ENCODE measurements at regions not wholly inside any gene's neighbourhood (a gene's known extent, or its start where the extent isn't known, plus 50 kb on each side); places are given as distances from the start of the nearest gene placed in this dataset.
A peak's percentile ranks its signal among the peaks of the same experiment; 100 is the strongest.
"Not testable (repeated sequence)": the region's sequence is repeated elsewhere in the genome, so short reads cannot be mapped to it uniquely, and the experiment has no call there.

- DNase-seq: no peak
Observed at GRCh38 chr4:135429528-135429927, 1227.9 kb upstream of the PABPC4L start.

- no peak for DNase-seq
Observed at GRCh38 chr4:135418353-135418752, 1216.8 kb upstream of the PABPC4L start.

GRCh38 chr4:135412213-135412612 is 1210.6 kb upstream of the PABPC4L start:
- DNase-seq: no peak

- DNase-seq: no peak
Observed at GRCh38 chr4:135411251-135411650, 1209.7 kb upstream of the PABPC4L start.

- not testable (repeated sequence) for DNase-seq
Observed at GRCh38 chr4:135409261-135409660, 1207.7 kb upstream of the PABPC4L start.

- DNase-seq: no peak
Observed at GRCh38 chr4:135408109-135408508, 1206.5 kb upstream of the PABPC4L start.

- DNase-seq: not testable (repeated sequence)
Observed at GRCh38 chr4:135406597-135406996, 1205.0 kb upstream of the PABPC4L start.

GRCh38 chr4:135385830-135386581 is 1184.4 kb upstream of the PABPC4L start:
- DNase-seq: no peak

- DNase-seq: no peak
Observed at GRCh38 chr4:135383356-135384288, 1182.0 kb upstream of the PABPC4L start.

GRCh38 chr4:135382280-135382959 is 1180.8 kb upstream of the PABPC4L start:
- DNase-seq: no peak

GRCh38 chr4:135372131-135372530 is 1170.5 kb upstream of the PABPC4L start:
- no peak for DNase-seq

GRCh38 chr4:135371137-135371536 is 1169.5 kb upstream of the PABPC4L start:
- DNase-seq: peak in 1 of 2 donors; percentile 5

- DNase-seq: no peak
Observed at GRCh38 chr4:135368831-135369230, 1167.2 kb upstream of the PABPC4L start.

- no peak for DNase-seq
Observed at GRCh38 chr4:135365065-135365464, 1163.5 kb upstream of the PABPC4L start.

GRCh38 chr4:135359128-135359527 is 1157.5 kb upstream of the PABPC4L start:
- DNase-seq: no peak

- DNase-seq: no peak
Observed at GRCh38 chr4:135357091-135357490, 1155.5 kb upstream of the PABPC4L start.

GRCh38 chr4:135354876-135355275 is 1153.3 kb upstream of the PABPC4L start:
- DNase-seq: no peak

GRCh38 chr4:135353008-135353407 is 1151.4 kb upstream of the PABPC4L start:
- no peak for DNase-seq

GRCh38 chr4:135344492-135344891 is 1142.9 kb upstream of the PABPC4L start:
- DNase-seq: no peak

- DNase-seq: no peak
Observed at GRCh38 chr4:135338181-135338580, 1136.6 kb upstream of the PABPC4L start.

GRCh38 chr4:135325264-135325663 is 1123.7 kb upstream of the PABPC4L start:
- DNase-seq: no peak

GRCh38 chr4:135319685-135320084 is 1118.1 kb upstream of the PABPC4L start:
- no peak for DNase-seq

GRCh38 chr4:135316266-135316779 is 1114.7 kb upstream of the PABPC4L start:
- DNase-seq: no peak
